GM12878 (cell line): ENCODE measurements at regions not wholly inside any gene's neighbourhood (a gene's known extent, or its start where the extent isn't known, plus 50 kb on each side); places are given as distances from the start of the nearest gene placed in this dataset.

Experiments
- ATF7 ChIP-seq: fragments of 450-650 bp; IDR thresholded peaks from 2 replicates; pipeline ENCODE4 v1.6.1; 2016; ENCODE audit warnings: low read depth, mild to moderate bottlenecking
- BACH1 ChIP-seq: fragments of 450-650 bp; IDR thresholded peaks from 2 replicates; pipeline ENCODE4 v1.6.1; 2017; ENCODE audit warnings: mild to moderate bottlenecking, borderline replicate concordance
- POLR2AphosphoS5 ChIP-seq: IDR thresholded peaks from 2 replicates; pipeline ENCODE4 v1.6.1; 2011; ENCODE audit warnings: mild to moderate bottlenecking, low read length, inconsistent platforms

DNA sequence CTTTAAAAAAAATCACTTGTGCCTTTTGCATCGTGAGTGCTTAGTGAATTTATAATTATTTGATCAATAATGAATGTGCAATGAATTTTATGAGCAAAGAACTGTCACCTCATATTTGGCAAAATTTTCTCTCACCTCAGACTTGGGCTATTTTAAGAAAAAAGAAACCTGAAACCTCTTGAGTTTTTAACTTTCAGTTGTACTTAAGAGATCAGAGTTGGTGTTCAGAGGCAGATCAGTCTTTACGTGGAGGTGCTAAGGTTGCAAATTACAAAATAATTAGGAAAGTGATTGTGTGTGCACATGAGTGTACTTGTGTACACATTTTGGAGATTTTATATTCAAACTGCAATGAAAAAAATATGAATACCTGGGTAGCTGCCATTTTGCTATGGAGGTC, 218.7 kb upstream of the RBFOX1 start:
- TF ChIP-seq ATF7 (no peak), POLR2AphosphoS5 (no peak), BACH1 (no peak)
